ENCODE measurements at regions not wholly inside any gene's neighbourhood (a gene's known extent, or its start where the extent isn't known, plus 50 kb on each side); places are given as distances from the start of the nearest gene placed in this dataset.

GRCh38 chr4:143773998-143774895 lies 73.8 kb upstream of the FREM3 start:
- peaks cover 7% of the 10 kb centered on the region for H3K4me1 Mint-ChIP-seq
- Histone ChIP-seq H3K79me2 (ENCODE audit: control insufficient read depth, insufficient read depth, low read length) (no peaks in the 10 kb centered on the region), H3K4me1 (ENCODE audit: control insufficient read depth in 2 of 2, insufficient read depth in 2 of 2, low read length in 2 of 2) (peaks cover 0 to 4% of the 10 kb centered on the region in 2 donors), H3K4me2 (replicated peaks; ENCODE audit: low read depth, low read length, poor library complexity, severe bottlenecking) (peak overlapping the region; percentile 54), H4K20me1 (ENCODE audit: control insufficient read depth, insufficient read depth, low read length, poor library complexity, severe bottlenecking) (no peaks in the 10 kb centered on the region), H3K4me3 (ENCODE audit: control extremely low read depth in 1 of 5, extremely low read depth in 1 of 5, insufficient read depth in 1 of 5, low read depth in 2 of 5, low read length in 4 of 5) (no peak overlapping the region), H3K9me3 (ENCODE audit: control extremely low read depth in 1 of 3, control insufficient read depth in 2 of 3, insufficient read depth in 1 of 3, low read length in 2 of 3) (no peaks in the 10 kb centered on the region), H3K27me3 (replicated peaks in 1 of 4; ENCODE audit: control extremely low read depth in 1 of 4, control insufficient read depth in 3 of 4, insufficient read depth in 4 of 4, low read length in 3 of 4) (peaks cover 0 to under 1% (median 0%) of the 10 kb centered on the region in 4 experiments), H2AFZ (ENCODE audit: insufficient read depth, low read depth, low read length, poor library complexity, severe bottlenecking) (peak overlapping the region; percentile 26), H3K36me3 (replicated peaks in 1 of 2; ENCODE audit: control extremely low read depth in 1 of 2, control insufficient read depth in 1 of 2, extremely low read depth in 1 of 2, insufficient read depth in 2 of 2, low read length in 1 of 2) (no peaks in the 10 kb centered on the region), H3K9ac (ENCODE audit: low read length) (no peak overlapping the region), H3K27ac (ENCODE audit: low read length in 2 of 2) (no peak overlapping the region)
- intact Hi-C loops (cut with micrococcal nuclease), result loop anchor here (1.0 to 5.0 kb wide), 2 partner anchors 133 to 1288 kb away; no protein-coding TSS in a partner anchor
- no peaks in the 10 kb centered on the region for H3K27me3 Mint-ChIP-seq
- H3K27ac Mint-ChIP-seq, result no peak overlapping the region
- peak; percentile 98 for ATAC-seq (ENCODE audit: low read depth)
- H3K9me3 Mint-ChIP-seq (ENCODE audit: insufficient read depth), result no peaks in the 10 kb centered on the region
- WGBS (ENCODE audit: insufficient coverage), result 83% methylated on average over 5 of the region's 8 CpGs
- DNase-seq, result peak; percentile 74
- ChIA-PET CTCF (interaction anchor here (0.7 to 2.3 kb wide), 6 partner anchors 8 to 344 kb away, joined by 3 to 11 read pairs (median 4); no protein-coding TSS in a partner anchor), POLR2A (no interaction called here)
- H3K4me3 Mint-ChIP-seq, result peak overlapping the region; percentile 40
- TF ChIP-seq CTCF (IDR thresholded peaks at IDR 0.05) (peak; percentile 88), EZH2 (IDR thresholded peaks at IDR 0.05; ENCODE audit: borderline replicate concordance, insufficient read depth, low read depth, low read length, poor library complexity, severe bottlenecking) (no peak)

GRCh38 chr4:143771269-143771668 lies 70.8 kb upstream of the FREM3 start:
- peaks cover 7% of the 10 kb centered on the region for H3K4me1 Mint-ChIP-seq
- no peaks in the 10 kb centered on the region for H3K79me2 ChIP-seq (ENCODE audit: control insufficient read depth, insufficient read depth, low read length)
- H3K9me3 Mint-ChIP-seq (ENCODE audit: insufficient read depth), result no peaks in the 10 kb centered on the region
- no peak overlapping the region for H3K4me2 ChIP-seq (replicated peaks; ENCODE audit: low read depth, low read length, poor library complexity, severe bottlenecking)
- H3K27me3 ChIP-seq (replicated peaks in 1 of 4; ENCODE audit: control extremely low read depth in 1 of 4, control insufficient read depth in 3 of 4, insufficient read depth in 4 of 4, low read length in 3 of 4), result no peaks in the 10 kb centered on the region
- H3K4me1 ChIP-seq (ENCODE audit: control insufficient read depth in 2 of 2, insufficient read depth in 2 of 2, low read length in 2 of 2), result peaks cover 0 to 4% of the 10 kb centered on the region in 2 donors
- DNase-seq (no peak), ATAC-seq (ENCODE audit: low read depth) (no peak)
- H3K4me3 ChIP-seq (ENCODE audit: control extremely low read depth in 1 of 5, extremely low read depth in 1 of 5, insufficient read depth in 1 of 5, low read depth in 2 of 5, low read length in 4 of 5), result no peak overlapping the region
- ChIA-PET CTCF (no interaction called here), POLR2A (no interaction called here)
- no peak overlapping the region for H2AFZ ChIP-seq (ENCODE audit: insufficient read depth, low read depth, low read length, poor library complexity, severe bottlenecking)
- TF ChIP-seq CTCF (IDR thresholded peaks at IDR 0.05) (no peak), EZH2 (IDR thresholded peaks at IDR 0.05; ENCODE audit: borderline replicate concordance, insufficient read depth, low read depth, low read length, poor library complexity, severe bottlenecking) (no peak)
- H3K27ac ChIP-seq (ENCODE audit: low read length in 2 of 2), result no peak overlapping the region
- no peaks in the 10 kb centered on the region for H3K36me3 ChIP-seq (replicated peaks in 1 of 2; ENCODE audit: control extremely low read depth in 1 of 2, control insufficient read depth in 1 of 2, extremely low read depth in 1 of 2, insufficient read depth in 2 of 2, low read length in 1 of 2)
- intact Hi-C loops (cut with micrococcal nuclease), result loop anchor here (5.0 kb wide), 1 partner anchor 1291 kb away; no protein-coding TSS in a partner anchor
- no peak overlapping the region for H3K4me3 Mint-ChIP-seq
- no peaks in the 10 kb centered on the region for H3K27me3 Mint-ChIP-seq
- H3K27ac Mint-ChIP-seq, result no peak overlapping the region
- no peak overlapping the region for H3K9ac ChIP-seq (ENCODE audit: low read length)
- no peaks in the 10 kb centered on the region for H4K20me1 ChIP-seq (ENCODE audit: control insufficient read depth, insufficient read depth, low read length, poor library complexity, severe bottlenecking)
- H3K9me3 ChIP-seq (ENCODE audit: control extremely low read depth in 1 of 3, control insufficient read depth in 2 of 3, insufficient read depth in 1 of 3, low read length in 2 of 3), result no peaks in the 10 kb centered on the region
